Stomach smooth muscle (tissue), 2 donors: ENCODE measurements at regions not wholly inside any gene's neighbourhood (a gene's known extent, or its start where the extent isn't known, plus 50 kb on each side); places are given as distances from the start of the nearest gene placed in this dataset.

Experiments used
- H3K27ac ChIP-seq: one replicate; pipeline ENCODE4 v1.7.0; 2013; ENCODE audit warnings: mild to moderate bottlenecking, low read length, inconsistent platforms
- H3K27me3 ChIP-seq, 2 donors: one replicate each; pipeline ENCODE4 v1.7.0; 2013; ENCODE audit warnings: low read length in 2 of 2; ENCODE audit not compliant: insufficient read depth in 2 of 2, control insufficient read depth in 1 of 2
- H3K36me3 ChIP-seq, 2 donors: one replicate each; pipeline ENCODE4 v1.7.0; 2013; ENCODE audit warnings: low read length in 2 of 2; ENCODE audit not compliant: control insufficient read depth in 2 of 2, insufficient read depth in 2 of 2
- H3K4me1 ChIP-seq: one replicate; pipeline ENCODE4 v1.7.0; 2013; ENCODE audit warnings: low read length; ENCODE audit not compliant: control insufficient read depth, insufficient read depth
- H3K4me3 ChIP-seq, 2 donors: one replicate each; pipeline ENCODE4 v1.7.0; 2013; ENCODE audit warnings: low read length in 2 of 2
- H3K9ac ChIP-seq, 2 donors: one replicate each; pipeline ENCODE4 v1.7.0; 2013; ENCODE audit warnings: low read length in 2 of 2, mild to moderate bottlenecking in 1 of 2
- H3K9me3 ChIP-seq, 2 donors: one replicate each; pipeline ENCODE4 v1.7.0; 2013; ENCODE audit warnings: low read length in 2 of 2; ENCODE audit not compliant: control insufficient read depth in 2 of 2
- donor health status: healthy.
- donor health status: Pancreatic carcinoma.

DNA sequence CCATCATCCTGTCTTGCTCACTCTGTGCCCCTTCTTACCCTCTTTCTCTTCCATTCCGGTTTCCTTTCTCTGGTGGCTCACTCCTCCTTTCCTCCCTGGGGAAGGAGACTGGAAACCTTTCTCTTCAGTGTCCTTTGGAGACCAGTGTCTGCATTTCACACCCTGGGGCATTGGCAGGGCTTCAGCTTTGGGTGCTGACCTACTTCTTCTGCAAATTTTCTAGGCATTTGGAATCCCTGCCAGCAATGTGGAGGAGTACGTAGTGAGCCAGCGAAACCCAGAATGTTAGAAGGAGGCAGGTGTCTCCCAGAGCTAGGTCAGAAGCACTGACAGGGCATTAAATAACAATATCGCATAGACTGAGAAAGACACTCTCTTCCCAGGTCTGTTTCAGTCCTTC is 122.2 kb downstream of the SLC28A3 start:
- no peak overlapping the region for H3K27ac ChIP-seq
- H3K9ac ChIP-seq, result no peak overlapping the region
- H3K4me3 ChIP-seq, result no peak overlapping the region
- H3K36me3 ChIP-seq, result no peaks in the 10 kb centered on the region
- peaks cover 0 to 3% of the 10 kb centered on the region in 2 donors for H3K9me3 ChIP-seq
- no peaks in the 10 kb centered on the region for H3K27me3 ChIP-seq
- H3K4me1 ChIP-seq, result no peaks in the 10 kb centered on the region

DNA sequence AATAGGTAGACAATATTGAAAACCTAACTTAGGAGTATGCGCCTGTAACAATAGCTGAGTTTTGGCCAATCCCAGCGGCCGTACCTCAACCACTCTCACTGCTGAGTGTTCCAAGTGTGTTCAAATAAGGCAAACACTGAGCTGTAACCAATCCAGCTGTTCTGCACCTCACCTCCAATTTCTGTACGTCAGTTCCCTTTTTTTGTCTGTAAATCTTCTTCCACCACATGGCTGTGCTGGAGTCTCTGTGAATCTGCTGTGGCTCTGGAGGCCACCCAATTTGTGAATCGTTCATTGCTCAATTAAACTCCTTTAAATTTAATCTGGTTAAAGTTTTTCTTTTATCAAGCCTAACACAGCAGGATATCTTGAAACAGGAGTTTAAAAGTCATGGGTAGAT is 116.3 kb downstream of the SLC28A3 start:
- Histone ChIP-seq H3K27me3 (no peaks in the 10 kb centered on the region), H3K9me3 (peaks cover 0 to 3% of the 10 kb centered on the region in 2 donors), H3K36me3 (no peaks in the 10 kb centered on the region), H3K27ac (no peak overlapping the region), H3K9ac (no peak overlapping the region), H3K4me3 (no peak overlapping the region), H3K4me1 (peaks cover 7% of the 10 kb centered on the region)
